Upper lobe of left lung (tissue), 6 donors: ENCODE measurements at regions not wholly inside any gene's neighbourhood (a gene's known extent, or its start where the extent isn't known, plus 50 kb on each side); places are given as distances from the start of the nearest gene placed in this dataset.

Experiments
- ATAC-seq, 2 donors: fragments of 200-7000 bp; cut with Tn5 transposase; one replicate each; pipeline ENCODE4 v1.9.1; 2022; ENCODE audit warnings: mild to moderate bottlenecking in 2 of 2, moderate library complexity in 2 of 2; ENCODE audit not compliant: low FRiP score in 2 of 2
- DNase-seq, 2 donors: peaks; one replicate each; pipeline ENCODE4 v3.0.0-alpha.2; 2019 to 2020
- H3K27ac ChIP-seq, 4 donors: fragments of 200-600 bp; sonication (generic); one replicate each; pipeline ENCODE4 v1.5.1; 2016 to 2019
- H3K27me3 ChIP-seq, 4 donors: fragments of 200-600 bp; sonication (generic); one replicate each; pipeline ENCODE4 v1.5.1; 2017 to 2019
- H3K36me3 ChIP-seq, 4 donors: fragments of 200-600 bp; sonication (generic); one replicate each; pipeline ENCODE4 v1.5.1; 2016 to 2019
- H3K4me1 ChIP-seq, 4 donors: fragments of 200-600 bp; sonication (generic); one replicate each; pipeline ENCODE4 v1.5.1; 2018 to 2019
- H3K4me3 ChIP-seq, 4 donors: fragments of 200-600 bp; sonication (generic); one replicate each; pipeline ENCODE4 v1.5.1; 2017 to 2019; ENCODE audit warnings: mild to moderate bottlenecking in 2 of 4, moderate library complexity in 1 of 4
- H3K9me3 ChIP-seq, 4 donors: fragments of 200-600 bp; sonication (generic); one replicate each; pipeline ENCODE4 v1.5.1; 2018 to 2019
- EP300 ChIP-seq, 4 donors: sonication (generic); formaldehyde crosslinking; IDR thresholded peaks; one replicate each; pipeline ENCODE4 v1.5.1; 2017; ENCODE audit warnings: antibody characterized with exemption in 4 of 4, control low read depth in 2 of 4
- POLR2A ChIP-seq, 4 donors: fragments of 450-650 bp; IDR thresholded peaks; one replicate each; pipeline ENCODE4 v1.5.1; 2016 to 2017; ENCODE audit warnings: antibody characterized with exemption in 4 of 4, mild to moderate bottlenecking in 2 of 4
- POLR2AphosphoS5 ChIP-seq, 2 donors: sonication (generic); formaldehyde crosslinking; IDR thresholded peaks; one replicate each; pipeline ENCODE4 v1.5.1; 2017; ENCODE audit warnings: antibody characterized with exemption in 2 of 2
- WGBS, 2 donors: methylation state at CpG; one replicate each; pipeline ENCODE4 v1.1.5; 2017 to 2018; 5-methylcytosine and 5-hydroxymethylcytosine counted together
- TF ChIP-seq, protein P1 (sequence below), 6 experiments: fragments of 450-650 bp in 4 of 6; fragments of 200-600 bp in 2 of 6; sonication (generic) in 2 of 6; IDR thresholded peaks; one replicate each; pipeline ENCODE4 v1.5.1; 2016 to 2019; ENCODE audit warnings: antibody characterized with exemption in 6 of 6
- donor health status: DM: no; HTN: no; CAD: no; lungs with moderate emphysema.
- donor health status: DM: no; HTN: yes; CAD: no; lungs with severe emphysema.

DNA sequence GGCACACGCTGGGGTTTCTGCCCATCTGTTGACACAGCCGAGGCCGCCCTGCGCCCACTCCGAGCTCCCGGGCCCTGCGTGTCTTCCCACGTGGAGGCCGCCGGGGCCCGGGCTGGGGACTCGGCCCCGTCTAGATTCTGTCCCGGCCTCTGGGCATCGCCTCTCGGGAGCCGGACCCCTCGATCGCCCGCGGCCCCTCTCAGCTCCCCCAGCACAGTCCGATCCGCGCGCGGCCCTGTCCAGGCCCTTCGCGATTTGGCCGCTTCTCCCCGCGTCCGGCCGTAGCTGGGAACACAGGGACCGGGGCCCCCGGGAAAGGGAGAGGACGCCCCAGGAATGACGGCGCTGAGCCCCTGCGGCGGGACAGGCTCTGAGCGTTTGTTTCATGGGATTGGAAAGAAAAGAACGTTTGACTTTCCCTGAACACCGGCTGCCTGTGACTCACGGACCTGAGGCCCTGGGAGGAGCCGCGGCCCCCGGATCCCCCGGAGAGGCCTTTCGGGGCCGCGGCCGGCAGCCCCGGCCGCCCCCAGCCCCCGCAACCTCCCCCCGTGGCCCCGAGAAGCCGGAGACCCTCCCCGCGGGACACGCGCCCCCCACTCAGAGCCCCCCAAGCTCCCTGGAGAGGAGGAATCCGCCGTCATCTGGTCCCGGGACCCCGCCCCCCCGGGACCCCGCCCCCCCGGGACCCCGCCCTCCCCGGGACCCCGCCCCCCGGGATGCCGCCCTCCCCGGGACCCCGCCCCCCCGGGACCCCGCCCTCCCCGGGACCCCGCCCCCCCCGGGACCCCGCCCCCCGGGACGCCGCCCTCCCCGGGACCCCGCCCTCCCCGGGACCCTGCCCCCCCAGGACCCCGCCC, 62.7 kb upstream of the CTDP1 start:
- WGBS, 2 donors: 21 to 66% methylated on average over 25 to 50 of the region's 89 CpGs

DNA sequence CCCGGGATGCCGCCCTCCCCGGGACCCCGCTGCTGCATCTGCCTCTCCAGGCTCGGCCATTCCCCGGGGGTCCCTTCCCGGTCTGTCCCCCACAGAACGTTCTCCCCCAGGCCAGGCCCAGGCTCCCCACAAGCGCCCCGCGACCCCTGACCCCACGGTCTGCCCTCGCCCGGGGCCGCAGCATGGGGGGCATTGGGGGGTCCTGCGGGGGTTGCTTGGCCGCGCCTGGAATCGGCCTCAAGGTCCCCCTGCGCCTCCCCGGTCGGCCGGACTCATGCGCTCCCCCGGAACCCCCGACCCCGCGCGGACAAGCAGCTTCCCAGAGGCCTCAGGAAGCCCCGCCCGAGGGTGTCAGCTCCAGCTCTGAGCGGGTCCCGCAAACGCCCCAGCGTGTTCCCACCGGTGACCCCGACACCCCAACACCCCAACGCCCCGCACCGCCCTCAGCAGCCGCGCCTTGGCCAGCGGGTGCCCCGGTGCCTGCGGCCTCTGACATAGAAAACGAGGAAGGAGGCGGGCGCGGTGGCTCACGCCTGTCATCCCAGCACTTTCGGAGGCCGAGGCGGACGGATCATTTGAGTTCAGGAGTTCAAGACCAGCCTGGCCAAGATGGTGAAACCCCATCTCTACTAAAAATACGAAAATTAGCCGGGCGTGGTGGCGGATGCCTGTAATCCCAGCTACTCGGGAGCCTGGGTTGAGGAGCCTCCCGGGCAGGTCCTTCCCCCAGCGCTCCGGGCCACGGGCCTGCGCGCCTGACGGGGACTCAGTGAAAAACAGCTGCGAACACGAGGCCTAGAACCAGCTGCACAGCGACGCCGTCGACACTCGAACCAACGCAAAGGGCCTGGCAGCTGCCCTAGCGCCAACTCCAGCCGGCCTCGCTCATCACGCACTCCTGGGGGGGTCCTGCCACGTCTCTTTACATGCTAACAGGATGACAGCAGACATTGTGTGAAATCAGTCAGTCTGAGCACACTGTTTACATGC, 61.8 kb upstream of the CTDP1 start:
- H3K27ac ChIP-seq: no peak overlapping the region
- WGBS, 2 donors: 76 to 95% methylated on average over 13 to 57 of the region's 79 CpGs
- peaks cover 0 to 11% (median 2%) of the 10 kb centered on the region in 4 donors for H3K4me1 ChIP-seq
- peak in 1 of 2 donors; percentile 21 for ATAC-seq
- no peak overlapping the region for H3K4me3 ChIP-seq
- TF ChIP-seq POLR2A (IDR thresholded peaks at IDR 0.05): no peak
- TF ChIP-seq POLR2AphosphoS5 (IDR thresholded peaks at IDR 0.05): no peak
- no peak for TF ChIP-seq EP300 (IDR thresholded peaks at IDR 0.05)
- TF ChIP-seq, protein P1, sequence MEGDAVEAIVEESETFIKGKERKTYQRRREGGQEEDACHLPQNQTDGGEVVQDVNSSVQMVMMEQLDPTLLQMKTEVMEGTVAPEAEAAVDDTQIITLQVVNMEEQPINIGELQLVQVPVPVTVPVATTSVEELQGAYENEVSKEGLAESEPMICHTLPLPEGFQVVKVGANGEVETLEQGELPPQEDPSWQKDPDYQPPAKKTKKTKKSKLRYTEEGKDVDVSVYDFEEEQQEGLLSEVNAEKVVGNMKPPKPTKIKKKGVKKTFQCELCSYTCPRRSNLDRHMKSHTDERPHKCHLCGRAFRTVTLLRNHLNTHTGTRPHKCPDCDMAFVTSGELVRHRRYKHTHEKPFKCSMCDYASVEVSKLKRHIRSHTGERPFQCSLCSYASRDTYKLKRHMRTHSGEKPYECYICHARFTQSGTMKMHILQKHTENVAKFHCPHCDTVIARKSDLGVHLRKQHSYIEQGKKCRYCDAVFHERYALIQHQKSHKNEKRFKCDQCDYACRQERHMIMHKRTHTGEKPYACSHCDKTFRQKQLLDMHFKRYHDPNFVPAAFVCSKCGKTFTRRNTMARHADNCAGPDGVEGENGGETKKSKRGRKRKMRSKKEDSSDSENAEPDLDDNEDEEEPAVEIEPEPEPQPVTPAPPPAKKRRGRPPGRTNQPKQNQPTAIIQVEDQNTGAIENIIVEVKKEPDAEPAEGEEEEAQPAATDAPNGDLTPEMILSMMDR (IDR thresholded peaks at IDR 0.05): no peak
- peaks cover 0 to 8% (median 0%) of the 10 kb centered on the region in 4 donors for H3K27me3 ChIP-seq
- no peaks in the 10 kb centered on the region for H3K9me3 ChIP-seq
- no peaks in the 10 kb centered on the region for H3K36me3 ChIP-seq
- DNase-seq: peak in 1 of 2 donors; percentile 82

More for the DNA sequence above, 62.7 kb upstream of the CTDP1 start:
- peak overlapping the region in 3 of 4 donors; percentile 17 to 36 (median 26) for H3K4me3 ChIP-seq
- H3K9me3 ChIP-seq: no peaks in the 10 kb centered on the region
- no peaks in the 10 kb centered on the region for H3K36me3 ChIP-seq
- peaks cover 0 to 11% (median 2%) of the 10 kb centered on the region in 4 donors for H3K4me1 ChIP-seq
- peak in 1 of 2 donors; percentile 79 for DNase-seq
- peaks cover 0 to 8% (median 0%) of the 10 kb centered on the region in 4 donors for H3K27me3 ChIP-seq
- H3K27ac ChIP-seq: no peak overlapping the region
- peak in 1 of 2 donors; percentile 59 for ATAC-seq
- TF ChIP-seq POLR2A (IDR thresholded peaks at IDR 0.05): no peak
- TF ChIP-seq, protein P1 (IDR thresholded peaks at IDR 0.05): no peak
- TF ChIP-seq EP300 (IDR thresholded peaks at IDR 0.05): no peak
- TF ChIP-seq POLR2AphosphoS5 (IDR thresholded peaks at IDR 0.05): no peak

DNA sequence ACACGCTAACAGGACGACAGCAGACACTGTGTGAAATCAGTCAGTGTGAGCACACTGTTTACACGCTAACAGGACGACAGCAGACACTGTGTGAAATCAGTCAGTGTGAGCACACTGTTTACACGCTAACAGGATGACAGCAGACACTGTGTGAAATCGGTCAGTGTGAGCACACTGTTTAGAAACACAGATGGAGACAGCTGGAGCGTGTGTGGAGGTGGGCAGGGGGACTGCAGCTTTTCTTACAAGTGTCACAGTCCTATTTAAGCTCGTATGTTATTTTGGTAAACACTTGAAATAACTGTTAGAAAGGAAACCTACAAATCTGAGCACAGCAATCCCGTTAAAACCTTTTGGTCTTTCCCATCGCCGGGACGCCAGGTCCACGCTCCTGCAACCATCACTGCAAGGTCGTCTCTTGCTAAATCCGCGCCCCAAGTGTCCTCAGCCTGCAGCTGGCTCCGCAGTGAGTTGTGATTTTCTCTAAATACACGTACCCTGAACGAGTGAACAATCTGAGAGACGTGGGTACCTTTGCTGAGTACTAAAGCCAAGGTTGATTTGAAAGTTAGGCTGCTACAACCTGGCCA, 58.9 kb upstream of the CTDP1 start:
- ATAC-seq (no peak), DNase-seq (peak in 1 of 2 donors; percentile 30)
- H3K4me3 ChIP-seq: no peak overlapping the region
- H3K9me3 ChIP-seq: no peaks in the 10 kb centered on the region
- 71 to 75% methylated on average over 20 of the region's 20 CpGs for WGBS, 2 donors
- peaks cover 0 to 8% (median 0%) of the 10 kb centered on the region in 4 donors for H3K27me3 ChIP-seq
- H3K36me3 ChIP-seq: no peaks in the 10 kb centered on the region
- H3K27ac ChIP-seq: no peak overlapping the region
- H3K4me1 ChIP-seq: peaks cover 0 to 17% (median 2%) of the 10 kb centered on the region in 4 donors
- no peak for TF ChIP-seq POLR2AphosphoS5 (IDR thresholded peaks at IDR 0.05)
- no peak for TF ChIP-seq EP300 (IDR thresholded peaks at IDR 0.05)
- TF ChIP-seq, protein P1 (IDR thresholded peaks at IDR 0.05): no peak
- TF ChIP-seq POLR2A (IDR thresholded peaks at IDR 0.05): no peak

DNA sequence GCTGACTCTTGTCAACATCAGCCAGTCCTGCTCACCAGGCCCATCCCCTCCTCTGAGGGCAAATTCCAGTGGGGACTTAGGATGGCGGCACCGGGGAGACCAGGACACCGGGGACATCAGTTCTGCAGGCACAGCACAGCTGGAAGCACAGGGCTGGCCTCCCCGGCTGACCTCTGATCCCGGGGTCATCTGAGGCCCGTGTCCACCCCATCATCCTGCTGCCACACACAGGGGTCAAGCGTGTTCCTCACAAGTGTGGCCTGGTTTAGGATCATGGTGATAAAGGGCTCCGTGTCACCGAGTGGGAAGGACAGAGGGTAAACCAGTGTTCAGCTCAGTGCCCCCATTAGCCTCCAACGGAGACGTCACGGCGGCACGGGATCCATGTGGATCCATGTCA, 58.1 kb upstream of the CTDP1 start:
- Histone ChIP-seq H3K27me3 (peaks cover 0 to 6% (median 0%) of the 10 kb centered on the region in 4 donors), H3K9me3 (no peaks in the 10 kb centered on the region), H3K4me1 (peaks cover 0 to 15% (median 1%) of the 10 kb centered on the region in 4 donors), H3K27ac (no peak overlapping the region), H3K4me3 (no peak overlapping the region), H3K36me3 (no peaks in the 10 kb centered on the region)
- ATAC-seq (no peak), DNase-seq (peak in 1 of 2 donors; percentile 32)
- 82 to 93% methylated on average over 9 to 14 of the region's 14 CpGs for WGBS, 2 donors
- TF ChIP-seq POLR2AphosphoS5 (IDR thresholded peaks at IDR 0.05): no peak
- no peak for TF ChIP-seq EP300 (IDR thresholded peaks at IDR 0.05)
- TF ChIP-seq POLR2A (IDR thresholded peaks at IDR 0.05): no peak
- TF ChIP-seq, protein P1 (IDR thresholded peaks at IDR 0.05): no peak
